CD14-positive monocyte (primary cell): ENCODE measurements at regions not wholly inside any gene's neighbourhood (a gene's known extent, or its start where the extent isn't known, plus 50 kb on each side); places are given as distances from the start of the nearest gene placed in this dataset.
A peak's percentile ranks its signal among the peaks of the same experiment; 100 is the strongest.

Experiments used
- DNase-seq, 3 donors: peaks; one replicate each; pipeline ENCODE4 v3.0.0-alpha.2; 2011 to 2022
- H2AFZ ChIP-seq: 2 replicates; pipeline ENCODE4 v1.6.0; 2012; ENCODE audit warnings: mild to moderate bottlenecking, low read depth, low read length, inconsistent platforms; ENCODE audit not compliant: insufficient read depth, poor library complexity, severe bottlenecking
- H3K27ac ChIP-seq, 2 donors: 1 replicate in 1 of 2; 2 replicates in 1 of 2; pipeline ENCODE4 v1.5.1; 2012 to 2013; ENCODE audit warnings: low read length in 2 of 2, control low read depth in 1 of 2, inconsistent platforms in 1 of 2, low read depth in 1 of 2, mild to moderate bottlenecking in 1 of 2
- H3K27me3 ChIP-seq, 2 donors: one replicate each; pipeline versions ENCODE4 v1.6.0 to v1.6.1; 2011 to 2013; ENCODE audit warnings: low read length in 2 of 2; ENCODE audit not compliant: control insufficient read depth in 2 of 2, insufficient read depth in 2 of 2
- H3K36me3 ChIP-seq, 2 donors: replicated peaks in 1 of 2; 1 replicate in 1 of 2; 2 replicates in 1 of 2; pipeline versions ENCODE4 v1.5.1 to v1.6.1; 2012 to 2013; ENCODE audit warnings: low read length in 2 of 2, control low read depth in 1 of 2, inconsistent platforms in 1 of 2, mild to moderate bottlenecking in 1 of 2; ENCODE audit not compliant: insufficient read depth in 2 of 2, control insufficient read depth in 1 of 2
- H3K4me1 ChIP-seq, 2 donors: 1 replicate in 1 of 2; 2 replicates in 1 of 2; pipeline versions ENCODE4 v1.5.1 to v1.6.1; 2012 to 2013; ENCODE audit warnings: low read length in 2 of 2, control low read depth in 1 of 2, inconsistent platforms in 1 of 2, mild to moderate bottlenecking in 1 of 2, moderate library complexity in 1 of 2; ENCODE audit not compliant: insufficient read depth in 2 of 2, control insufficient read depth in 1 of 2
- H3K4me2 ChIP-seq: replicated peaks from 2 replicates; pipeline ENCODE3; 2012; ENCODE audit warnings: low read length, moderate library complexity, mild to moderate bottlenecking; ENCODE audit not compliant: poor library complexity, severe bottlenecking; ENCODE audit errors: extremely low read depth
- H3K4me3 ChIP-seq, 3 experiments: fragments of 200-600 bp in 1 of 3; sonication (generic) in 1 of 3; replicated peaks in 1 of 3; 1 replicate in 2 of 3; 2 replicates in 1 of 3; pipeline ENCODE4 v1.5.1; 2011 to 2013; ENCODE audit warnings: low read length in 3 of 3, mild to moderate bottlenecking in 3 of 3, control low read depth in 2 of 3, low read depth in 2 of 3, inconsistent platforms in 1 of 3, moderate library complexity in 1 of 3
- H3K79me2 ChIP-seq: 2 replicates; pipeline ENCODE4 v1.6.0; 2012; ENCODE audit warnings: mild to moderate bottlenecking, control low read depth, inconsistent platforms, low read length, moderate library complexity; ENCODE audit not compliant: insufficient read depth
- H3K9ac ChIP-seq: 2 replicates; pipeline ENCODE4 v1.6.0; 2017; ENCODE audit warnings: low read length, mild to moderate bottlenecking; ENCODE audit not compliant: insufficient read depth, poor library complexity, severe bottlenecking
- H3K9me3 ChIP-seq, 2 donors: replicated peaks in 1 of 2; 1 replicate in 1 of 2; 2 replicates in 1 of 2; pipeline versions ENCODE4 v1.5.1 to v1.6.1; 2012 to 2013; ENCODE audit warnings: low read length in 2 of 2, control low read depth in 1 of 2; ENCODE audit not compliant: control insufficient read depth in 1 of 2, insufficient read depth in 1 of 2
- H4K20me1 ChIP-seq: 2 replicates; pipeline ENCODE4 v1.6.0; 2012; ENCODE audit warnings: mild to moderate bottlenecking, low read length, control low read depth, moderate library complexity; ENCODE audit not compliant: insufficient read depth
- H3K27ac Mint-ChIP-seq, 7 donors: one replicate each; pipeline ENCODE4 v1.8.0; 2020; ENCODE audit warnings: mild to moderate bottlenecking in 7 of 7, mixed read lengths in 7 of 7, moderate library complexity in 6 of 7, inconsistent platforms in 2 of 7
- H3K27me3 Mint-ChIP-seq, 3 donors: one replicate each; pipeline ENCODE4 v1.8.0; 2021 to 2022; ENCODE audit warnings: low read depth in 3 of 3, mild to moderate bottlenecking in 3 of 3, mixed read lengths in 3 of 3, moderate library complexity in 3 of 3, inconsistent platforms in 1 of 3
- H3K36me3 Mint-ChIP-seq, 2 donors: one replicate each; pipeline ENCODE4 v1.8.0; 2020; ENCODE audit warnings: mixed read lengths in 2 of 2, inconsistent platforms in 1 of 2, mild to moderate bottlenecking in 1 of 2
- H3K4me1 Mint-ChIP-seq: one replicate; pipeline ENCODE4 v1.8.0; 2020; ENCODE audit warnings: mild to moderate bottlenecking, mixed read lengths
- H3K4me3 Mint-ChIP-seq, 2 donors: one replicate each; pipeline ENCODE4 v1.8.0; 2020; ENCODE audit warnings: mild to moderate bottlenecking in 2 of 2, mixed read lengths in 2 of 2, moderate library complexity in 1 of 2
- H3K9me3 Mint-ChIP-seq, 7 donors: one replicate each; pipeline ENCODE4 v1.8.0; 2020 to 2022; ENCODE audit warnings: mixed read lengths in 7 of 7, mild to moderate bottlenecking in 6 of 7, moderate library complexity in 6 of 7, inconsistent platforms in 2 of 7
- CTCF ChIP-seq: fragments of 200-600 bp; IDR thresholded peaks from one replicate; pipeline ENCODE4 v1.8.0; 2022; ENCODE audit warnings: antibody characterized with exemption, mild to moderate bottlenecking
- WGBS: methylation state at CpG from one replicate; pipeline ENCODE4 v1.1.5; 2013; ENCODE audit warnings: missing lambda C conversion rate; ENCODE audit not compliant: insufficient coverage; 5-methylcytosine and 5-hydroxymethylcytosine counted together
- intact Hi-C, 2 donors: fragments of 100-400 bp; cut with micrococcal nuclease; formaldehyde crosslinking; loops; one replicate each; pipeline versions ENCODE4 v1.15.0 to v1.15.1; 2023

- DNase-seq, result peak in 2 of 3 donors; percentile 27 to 37
- Histone ChIP-seq H3K9me3 (no peaks in the 10 kb centered on the region), H3K4me2 (no peak overlapping the region), H3K4me3 (no peak overlapping the region), H3K27ac (peak overlapping the region in 1 of 2 donors; percentile 29), H3K9ac (no peak overlapping the region), H2AFZ (peak overlapping the region; percentile 9), H3K27me3 (no peaks in the 10 kb centered on the region), H4K20me1 (no peaks in the 10 kb centered on the region), H3K36me3 (peaks cover 15 to 34% of the 10 kb centered on the region in 2 donors), H3K4me1 (peaks cover 29 to 37% of the 10 kb centered on the region in 2 donors), H3K79me2 (no peaks in the 10 kb centered on the region)
- 29% methylated on average over 1 of the region's 2 CpGs for WGBS
- peaks cover 12% of the 10 kb centered on the region for H3K4me1 Mint-ChIP-seq
- peaks cover 0 to 1% (median 0%) of the 10 kb centered on the region in 3 donors for H3K27me3 Mint-ChIP-seq
- H3K4me3 Mint-ChIP-seq, result peak overlapping the region in 1 of 2 donors; percentile 56
- H3K9me3 Mint-ChIP-seq, result no peaks in the 10 kb centered on the region
- intact Hi-C loops, result no loop called here
- peak overlapping the region in 4 of 7 donors; percentile 6 to 64 (median 36) for H3K27ac Mint-ChIP-seq
- TF ChIP-seq CTCF, result no peak
- peaks cover 16 to 23% of the 10 kb centered on the region in 2 donors for H3K36me3 Mint-ChIP-seq
Observed at GRCh38 chr6:25089442-25089841, 153.7 kb upstream of the RIPOR2 start.

- Histone ChIP-seq H3K4me3 (no peak overlapping the region), H4K20me1 (no peaks in the 10 kb centered on the region), H3K4me2 (no peak overlapping the region), H3K27me3 (no peaks in the 10 kb centered on the region), H3K9ac (no peak overlapping the region), H3K4me1 (peaks cover 3 to 6% of the 10 kb centered on the region in 2 donors), H3K79me2 (no peaks in the 10 kb centered on the region), H3K36me3 (peaks cover 29 to 56% of the 10 kb centered on the region in 2 donors), H3K27ac (no peak overlapping the region), H3K9me3 (no peaks in the 10 kb centered on the region), H2AFZ (no peak overlapping the region)
- Mint-ChIP-seq H3K27ac (peak overlapping the region in 1 of 7 donors; percentile 51), H3K9me3 (no peaks in the 10 kb centered on the region), H3K36me3 (peaks cover 40 to 45% of the 10 kb centered on the region in 2 donors), H3K4me3 (no peak overlapping the region), H3K27me3 (peaks cover 0 to 3% (median 0%) of the 10 kb centered on the region in 3 donors), H3K4me1 (peaks cover 9% of the 10 kb centered on the region)
- 58% methylated on average over 4 of the region's 4 CpGs for WGBS
- intact Hi-C loops, result no loop called here
- no peak for DNase-seq
- no peak for TF ChIP-seq CTCF
Observed at GRCh38 chr6:25094726-25095125, 159.0 kb upstream of the RIPOR2 start.
